SK-N-SH (cell line): ENCODE measurements at regions not wholly inside any gene's neighbourhood (a gene's known extent, or its start where the extent isn't known, plus 50 kb on each side); places are given as distances from the start of the nearest gene placed in this dataset.

Source experiments
- CTCF ChIA-PET: fragments of 300-600, 350-600 bp; formaldehyde crosslinking; extraction: SDS; loops from one replicate; lab custom pipeline; 2021; lab: Yijun Ruan, JAX
- POLR2A ChIA-PET: fragments of 350-600 bp; sonication (Branson Sonifier 250); formaldehyde crosslinking; extraction: SDS; loops from one replicate; lab custom pipeline; 2020; ENCODE audit warnings: antibody characterized with exemption, inconsistent platforms; lab: Yijun Ruan, JAX
- DNase-seq: peaks from one replicate; pipeline ENCODE4 v3.0.0; 2012
- H2AFZ ChIP-seq: fragments of 200-600 bp; sonication (generic); 2 replicates; pipeline ENCODE4 v1.8.1; 2016; ENCODE audit warnings: antibody characterized with exemption, mild to moderate bottlenecking, low read depth
- H3F3A ChIP-seq: fragments of 200-600 bp; sonication (generic); replicated peaks from 2 replicates; pipeline ENCODE3; 2016; ENCODE audit warnings: antibody characterized with exemption, mild to moderate bottlenecking; ENCODE audit not compliant: insufficient read depth
- H3K27ac ChIP-seq, 2 experiments: fragments of 200-500 bp in 1 of 2; fragments of 200-600 bp in 1 of 2; sonication (Bioruptor generic) in 1 of 2; sonication (generic), shearing (Covaris generic) in 1 of 2; 2 replicates each; pipeline versions ENCODE4 v1.5.1 to v1.6.1; 2014 to 2016; ENCODE audit warnings: low read depth in 2 of 2, inconsistent platforms in 1 of 2, low read length in 1 of 2, mild to moderate bottlenecking in 1 of 2, mixed read lengths in 1 of 2
- H3K27me3 ChIP-seq: fragments of 200-600 bp; sonication (generic), shearing (Covaris generic); 2 replicates; pipeline ENCODE4 v1.6.1; 2016; ENCODE audit warnings: mixed run types; ENCODE audit not compliant: insufficient read depth
- H3K36me3 ChIP-seq, 2 experiments: fragments of 200-500 bp in 1 of 2; fragments of 200-600 bp in 1 of 2; sonication (Bioruptor generic) in 1 of 2; sonication (generic) in 1 of 2; replicated peaks in 1 of 2; 2 replicates each; pipeline versions ENCODE3 to v1.5.1; 2014 to 2016; ENCODE audit warnings: low read length in 1 of 2, mild to moderate bottlenecking in 1 of 2; ENCODE audit not compliant: insufficient read depth in 2 of 2, control insufficient read depth in 1 of 2
- H3K4me1 ChIP-seq, 2 experiments: fragments of 200-500 bp in 1 of 2; fragments of 200-600 bp in 1 of 2; sonication (Bioruptor generic) in 1 of 2; sonication (generic), shearing (Covaris generic) in 1 of 2; 2 replicates each; pipeline versions ENCODE4 v1.5.1 to v1.6.1; 2014 to 2016; ENCODE audit warnings: low read depth in 1 of 2, low read length in 1 of 2, mixed run types in 1 of 2; ENCODE audit not compliant: insufficient read depth in 2 of 2, control insufficient read depth in 1 of 2
- H3K4me2 ChIP-seq: fragments of 200-600 bp; sonication (generic), shearing (Covaris generic); 2 replicates; pipeline ENCODE4 v1.6.1; 2017; ENCODE audit warnings: mixed run types
- H3K4me3 ChIP-seq, 2 experiments: fragments of 200-500 bp in 1 of 2; fragments of 200-600 bp in 1 of 2; sonication (Bioruptor generic) in 1 of 2; sonication (generic), shearing (Covaris generic) in 1 of 2; 2 replicates each; pipeline versions ENCODE4 v1.5.1 to v1.8.1; 2014 to 2016; ENCODE audit warnings: low read depth in 2 of 2, inconsistent platforms in 1 of 2, low read length in 1 of 2, mild to moderate bottlenecking in 1 of 2, mixed read lengths in 1 of 2, moderate library complexity in 1 of 2
- H3K79me2 ChIP-seq: fragments of 200-600 bp; sonication (generic); 2 replicates; pipeline ENCODE4 v1.8.1; 2017; ENCODE audit warnings: mild to moderate bottlenecking; ENCODE audit not compliant: insufficient read depth
- H3K9ac ChIP-seq: fragments of 200-600 bp; sonication (generic); 2 replicates; pipeline ENCODE4 v1.6.1; 2017; ENCODE audit warnings: mixed run types
- H3K9me2 ChIP-seq: fragments of 200-600 bp; sonication (generic); 2 replicates; pipeline ENCODE4 v1.6.1; 2017; ENCODE audit warnings: mixed run types
- H3K9me3 ChIP-seq: fragments of 200-600 bp; sonication (generic); 2 replicates; pipeline ENCODE4 v1.6.1; 2017; ENCODE audit warnings: mixed run types, mild to moderate bottlenecking, moderate library complexity
- H4K20me1 ChIP-seq: fragments of 200-600 bp; sonication (generic); 2 replicates; pipeline ENCODE4 v1.6.1; 2017; ENCODE audit warnings: mild to moderate bottlenecking, mixed run types; ENCODE audit not compliant: insufficient read depth
- CHD2 ChIP-seq: fragments of 150-350 bp; IDR thresholded peaks from 2 replicates; pipeline ENCODE4 v1.6.1; 2018; ENCODE audit warnings: low read length; ENCODE audit not compliant: partially characterized antibody
- EP300 ChIP-seq, 2 experiments: IDR thresholded peaks; 2 replicates each; pipeline versions ENCODE4 v1.4.0 to v1.6.1; 2012; ENCODE audit warnings: borderline replicate concordance in 1 of 2, low read depth in 1 of 2, low read length in 1 of 2
- EZH2phosphoT487 ChIP-seq: fragments of 200-600 bp; sonication (generic); IDR thresholded peaks from 2 replicates; pipeline ENCODE4 v1.6.1; 2017; ENCODE audit warnings: low read depth, mixed run types, mild to moderate bottlenecking, antibody characterized with exemption, moderate library complexity, borderline replicate concordance
- FOXM1 ChIP-seq: IDR thresholded peaks from 2 replicates; pipeline ENCODE4 v1.4.0; 2012; ENCODE audit warnings: low read depth, mild to moderate bottlenecking
- GABPA ChIP-seq: IDR thresholded peaks from 2 replicates; pipeline ENCODE4 v1.4.0; 2012; ENCODE audit warnings: low read depth, mild to moderate bottlenecking
- GATA2 ChIP-seq: sonication (generic); formaldehyde crosslinking; IDR thresholded peaks from 2 replicates; pipeline ENCODE4 v1.5.0; 2020; ENCODE audit warnings: mild to moderate bottlenecking, missing genetic modification reagents
- JUND ChIP-seq: IDR thresholded peaks from 2 replicates; pipeline ENCODE4 v1.4.0; 2012
- MAX ChIP-seq: IDR thresholded peaks from 2 replicates; pipeline ENCODE4 v1.4.0; 2012; ENCODE audit warnings: low read depth
- MXI1 ChIP-seq: IDR thresholded peaks from 2 replicates; pipeline ENCODE4 v1.6.1; 2012; ENCODE audit warnings: mild to moderate bottlenecking, low read depth, low read length, improper control_type of control experiment
- NRF1 ChIP-seq: IDR thresholded peaks from 2 replicates; pipeline ENCODE4 v1.6.1; 2012; ENCODE audit warnings: low read depth, mild to moderate bottlenecking, low read length
- PBX3 ChIP-seq: IDR thresholded peaks from 2 replicates; pipeline ENCODE4; 2012
- RAD21 ChIP-seq: IDR thresholded peaks from 2 replicates; pipeline ENCODE4 v1.6.1; 2012; ENCODE audit warnings: mild to moderate bottlenecking, low read length
- RFX5 ChIP-seq: IDR thresholded peaks from 2 replicates; pipeline ENCODE4 v1.6.1; 2012; ENCODE audit warnings: mild to moderate bottlenecking, improper control_type of control experiment, low read length
- RXRA ChIP-seq: IDR thresholded peaks from 2 replicates; pipeline ENCODE4 v1.4.0; 2012; ENCODE audit warnings: low read depth, mild to moderate bottlenecking, borderline replicate concordance
- SIN3A ChIP-seq: IDR thresholded peaks from 2 replicates; pipeline ENCODE4 v1.6.1; 2012; ENCODE audit warnings: low read depth, mild to moderate bottlenecking, low read length, moderate library complexity, borderline replicate concordance
- SMC3 ChIP-seq: IDR thresholded peaks from 2 replicates; pipeline ENCODE4 v1.6.1; 2012; ENCODE audit warnings: low read depth, low read length, improper control_type of control experiment
- TCF12 ChIP-seq: IDR thresholded peaks from 2 replicates; pipeline ENCODE4 v1.4.0; 2012
- ZBTB33 ChIP-seq: IDR thresholded peaks from 2 replicates; pipeline ENCODE4 v1.4.0; 2012; ENCODE audit warnings: low read depth, borderline replicate concordance
- WGBS: methylation state at CpG from one replicate; pipeline ENCODE4 v1.1.6; 2017; ENCODE audit warnings: low lambda C conversion rate; 5-methylcytosine and 5-hydroxymethylcytosine counted together
- TF ChIP-seq, protein P1 (sequence below): fragments of 150-350 bp; IDR thresholded peaks from 2 replicates; pipeline ENCODE4 v1.6.1; 2016; ENCODE audit warnings: mild to moderate bottlenecking, low read depth, low read length
- TF ChIP-seq, protein P2 (sequence below): fragments of 150-350 bp; IDR thresholded peaks from 2 replicates; pipeline ENCODE4 v1.6.1; 2017; ENCODE audit warnings: antibody characterized with exemption, low read length, low read depth, borderline replicate concordance

- H3K9me2 ChIP-seq, result no peaks in the 10 kb centered on the region
- no peak overlapping the region for H3K27ac ChIP-seq
- no peaks in the 10 kb centered on the region for H3F3A ChIP-seq
- no peak overlapping the region for H3K4me3 ChIP-seq
- DNase-seq, result no peak
- no peaks in the 10 kb centered on the region for H3K9me3 ChIP-seq
- no peak overlapping the region for H3K4me2 ChIP-seq
- no peak overlapping the region for H2AFZ ChIP-seq
- CTCF ChIA-PET, result interaction anchor here (1.1 kb wide), 1 partner anchor 364 kb away, joined by 3 read pairs; no protein-coding TSS in a partner anchor
- H3K36me3 ChIP-seq, result no peaks in the 10 kb centered on the region
- no peaks in the 10 kb centered on the region for H3K27me3 ChIP-seq
- TF ChIP-seq EZH2phosphoT487 (no peak), PBX3 (no peak)
- no peak overlapping the region for H3K9ac ChIP-seq
- H3K79me2 ChIP-seq, result no peaks in the 10 kb centered on the region
- H4K20me1 ChIP-seq, result no peaks in the 10 kb centered on the region
- POLR2A ChIA-PET, result no interaction called here
- WGBS, result 64% methylated on average over 3 of the region's 3 CpGs
- H3K4me1 ChIP-seq, result no peaks in the 10 kb centered on the region
Observed at GRCh38 chr14:56952766-56953473, 142.6 kb upstream of the OTX2 start.

DNA sequence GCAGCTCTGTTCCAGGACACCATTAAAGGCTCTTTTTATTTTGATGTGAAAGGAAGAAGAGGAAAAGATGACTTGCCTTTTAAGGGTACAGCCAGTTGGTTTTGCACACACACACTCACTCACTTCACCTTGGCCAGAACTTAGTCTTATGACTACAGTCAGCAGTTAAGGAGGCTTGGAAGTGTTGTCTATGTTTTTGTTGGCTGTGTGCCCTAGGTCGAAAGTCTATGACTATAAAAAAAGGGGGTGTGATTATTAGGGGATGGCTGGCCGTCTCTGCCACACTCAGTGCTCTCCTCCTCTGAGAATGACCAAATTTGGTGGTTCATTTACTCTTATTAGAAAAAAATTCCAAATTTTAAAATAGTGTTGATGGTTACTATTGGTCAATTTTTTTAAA, 139.5 kb upstream of the OTX2 start:
- 12% methylated on average over 2 of the region's 2 CpGs for WGBS
- H3K9ac ChIP-seq, result no peak overlapping the region
- H3K4me1 ChIP-seq, result no peaks in the 10 kb centered on the region
- no peak overlapping the region for H3K4me2 ChIP-seq
- no peak for TF ChIP-seq FOXM1
- TF ChIP-seq ZBTB33, result no peak
- TF ChIP-seq GATA2 (CRISPR knock-in tag), result no peak
- no peak for TF ChIP-seq TCF12
- no peak for TF ChIP-seq SIN3A
- no peak for TF ChIP-seq CHD2
- no peak for TF ChIP-seq MAX
- TF ChIP-seq NRF1, result no peak
- no peak for TF ChIP-seq GABPA
- TF ChIP-seq RXRA, result no peak
- no peak for TF ChIP-seq RFX5
- TF ChIP-seq SMC3, result no peak
- TF ChIP-seq JUND, result no peak
- TF ChIP-seq EZH2phosphoT487, result no peak
- TF ChIP-seq, protein P1, sequence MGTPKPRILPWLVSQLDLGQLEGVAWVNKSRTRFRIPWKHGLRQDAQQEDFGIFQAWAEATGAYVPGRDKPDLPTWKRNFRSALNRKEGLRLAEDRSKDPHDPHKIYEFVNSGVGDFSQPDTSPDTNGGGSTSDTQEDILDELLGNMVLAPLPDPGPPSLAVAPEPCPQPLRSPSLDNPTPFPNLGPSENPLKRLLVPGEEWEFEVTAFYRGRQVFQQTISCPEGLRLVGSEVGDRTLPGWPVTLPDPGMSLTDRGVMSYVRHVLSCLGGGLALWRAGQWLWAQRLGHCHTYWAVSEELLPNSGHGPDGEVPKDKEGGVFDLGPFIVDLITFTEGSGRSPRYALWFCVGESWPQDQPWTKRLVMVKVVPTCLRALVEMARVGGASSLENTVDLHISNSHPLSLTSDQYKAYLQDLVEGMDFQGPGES, result no peak
- no peak for TF ChIP-seq RAD21
- no peak for TF ChIP-seq MXI1
- TF ChIP-seq PBX3, result no peak
- no peak for TF ChIP-seq EP300 (IDR thresholded peaks at IDR 0.05; ENCODE audit: borderline replicate concordance in 1 of 2, low read depth in 1 of 2, low read length in 1 of 2)
- TF ChIP-seq, protein P2, sequence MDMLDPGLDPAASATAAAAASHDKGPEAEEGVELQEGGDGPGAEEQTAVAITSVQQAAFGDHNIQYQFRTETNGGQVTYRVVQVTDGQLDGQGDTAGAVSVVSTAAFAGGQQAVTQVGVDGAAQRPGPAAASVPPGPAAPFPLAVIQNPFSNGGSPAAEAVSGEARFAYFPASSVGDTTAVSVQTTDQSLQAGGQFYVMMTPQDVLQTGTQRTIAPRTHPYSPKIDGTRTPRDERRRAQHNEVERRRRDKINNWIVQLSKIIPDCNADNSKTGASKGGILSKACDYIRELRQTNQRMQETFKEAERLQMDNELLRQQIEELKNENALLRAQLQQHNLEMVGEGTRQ, result no peak
- ChIA-PET CTCF (no interaction called here), POLR2A (interaction anchor here (0.7 kb wide), 1 partner anchor 1803 kb away, joined by 4 read pairs; no protein-coding TSS in a partner anchor)
- H3K27me3 ChIP-seq, result no peaks in the 10 kb centered on the region
- DNase-seq, result no peak
- H3K9me3 ChIP-seq, result no peaks in the 10 kb centered on the region
- H3K27ac ChIP-seq, result no peak overlapping the region
- H3K4me3 ChIP-seq, result no peak overlapping the region
- H3K9me2 ChIP-seq, result no peaks in the 10 kb centered on the region
- no peaks in the 10 kb centered on the region for H4K20me1 ChIP-seq
- no peaks in the 10 kb centered on the region for H3K36me3 ChIP-seq
- no peaks in the 10 kb centered on the region for H3K79me2 ChIP-seq
- no peaks in the 10 kb centered on the region for H3F3A ChIP-seq
- H2AFZ ChIP-seq, result no peak overlapping the region
